ENCODE measurements at regions not wholly inside any gene's neighbourhood (a gene's known extent, or its start where the extent isn't known, plus 50 kb on each side); places are given as distances from the start of the nearest gene placed in this dataset.

- no peaks in the 10 kb centered on the region for H3K36me3 Mint-ChIP-seq (ENCODE audit: low read depth)
- H3K27me3 Mint-ChIP-seq (ENCODE audit: insufficient read depth): no peaks in the 10 kb centered on the region
- no peak overlapping the region for H3K4me3 Mint-ChIP-seq
- no peaks in the 10 kb centered on the region for H3K4me1 Mint-ChIP-seq (ENCODE audit: low read depth)
- H3K9me3 Mint-ChIP-seq: no peaks in the 10 kb centered on the region
- intact Hi-C loops (cut with micrococcal nuclease): no loop called here
- no peak overlapping the region for H3K27ac Mint-ChIP-seq
- no peak for DNase-seq (ENCODE audit: low spot score)
Measured at GRCh38 chr7:88700725-88701124, 58.8 kb upstream of the ZNF804B start.

DNA sequence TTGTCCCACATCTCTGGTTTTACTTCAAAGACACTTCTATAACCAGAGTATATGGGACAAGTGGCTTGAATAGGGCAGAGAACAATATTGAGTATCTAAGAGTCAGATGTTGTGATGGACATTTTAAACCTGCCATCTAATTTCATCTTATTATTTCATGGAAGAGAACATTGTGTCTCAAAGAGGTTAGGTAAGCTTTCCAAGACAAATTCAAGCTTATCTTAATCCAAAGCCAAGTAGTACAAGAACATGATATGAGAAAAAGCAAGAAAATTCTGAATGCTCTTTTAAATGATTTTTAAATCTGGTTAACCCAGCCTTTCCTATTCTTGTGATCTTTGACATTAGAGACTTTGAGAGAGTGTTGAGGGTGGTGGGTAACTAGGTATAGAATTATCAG lies 65.3 kb upstream of the ZNF804B start:
- Mint-ChIP-seq H3K4me1 (ENCODE audit: low read depth) (no peaks in the 10 kb centered on the region), H3K36me3 (ENCODE audit: low read depth) (no peaks in the 10 kb centered on the region), H3K9me3 (no peaks in the 10 kb centered on the region), H3K27me3 (ENCODE audit: insufficient read depth) (no peaks in the 10 kb centered on the region), H3K4me3 (no peak overlapping the region), H3K27ac (no peak overlapping the region)
- no peak for DNase-seq (ENCODE audit: low spot score)
- intact Hi-C loops (cut with micrococcal nuclease): no loop called here

DNA sequence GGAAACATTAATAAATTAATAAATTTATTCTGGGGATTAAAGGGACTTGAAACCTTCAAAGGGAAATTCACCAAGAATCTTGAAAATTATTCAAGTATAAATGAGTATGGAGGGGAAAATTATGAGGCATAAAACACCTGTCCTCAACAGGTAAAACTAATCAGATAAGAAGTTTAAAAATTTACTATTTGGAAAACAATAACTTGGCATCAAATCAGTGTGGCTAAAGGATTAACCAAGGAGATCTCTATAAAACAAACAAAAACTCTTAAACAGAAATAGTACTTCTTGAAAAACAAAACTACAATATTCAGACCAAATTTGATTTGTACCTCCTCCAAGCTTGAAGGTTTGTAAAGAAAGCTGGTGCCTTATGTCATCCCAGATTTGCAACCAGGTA lies 66.4 kb upstream of the ZNF804B start:
- H3K27ac Mint-ChIP-seq: no peak overlapping the region
- no peak for DNase-seq (ENCODE audit: low spot score)
- H3K4me1 Mint-ChIP-seq (ENCODE audit: low read depth): no peaks in the 10 kb centered on the region
- no peaks in the 10 kb centered on the region for H3K36me3 Mint-ChIP-seq (ENCODE audit: low read depth)
- intact Hi-C loops (cut with micrococcal nuclease): no loop called here
- H3K9me3 Mint-ChIP-seq: no peaks in the 10 kb centered on the region
- no peaks in the 10 kb centered on the region for H3K27me3 Mint-ChIP-seq (ENCODE audit: insufficient read depth)
- no peak overlapping the region for H3K4me3 Mint-ChIP-seq

DNA sequence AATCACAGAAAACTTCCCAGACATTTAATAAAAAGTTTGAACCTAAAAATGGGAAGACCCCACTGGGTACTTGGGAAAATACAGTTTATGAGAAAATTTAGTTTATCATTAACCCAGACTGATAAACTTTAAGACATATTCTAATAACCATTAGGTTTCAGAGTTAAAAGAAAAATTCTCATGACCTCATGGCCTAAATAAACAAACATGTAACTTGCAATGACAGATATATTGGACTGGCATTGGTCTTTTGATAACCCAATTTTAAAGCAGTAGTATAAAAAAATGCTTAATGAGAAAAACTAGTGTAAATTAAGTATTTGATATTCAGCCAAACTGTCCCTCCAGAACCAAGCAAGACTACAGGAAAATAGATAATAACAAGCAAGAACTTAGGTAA lies 67.0 kb upstream of the ZNF804B start:
- Mint-ChIP-seq H3K4me3 (no peak overlapping the region), H3K27ac (no peak overlapping the region), H3K4me1 (ENCODE audit: low read depth) (no peaks in the 10 kb centered on the region), H3K27me3 (ENCODE audit: insufficient read depth) (no peaks in the 10 kb centered on the region), H3K9me3 (no peaks in the 10 kb centered on the region), H3K36me3 (ENCODE audit: low read depth) (no peaks in the 10 kb centered on the region)
- no peak for DNase-seq (ENCODE audit: low spot score)
- intact Hi-C loops (cut with micrococcal nuclease): no loop called here

DNA sequence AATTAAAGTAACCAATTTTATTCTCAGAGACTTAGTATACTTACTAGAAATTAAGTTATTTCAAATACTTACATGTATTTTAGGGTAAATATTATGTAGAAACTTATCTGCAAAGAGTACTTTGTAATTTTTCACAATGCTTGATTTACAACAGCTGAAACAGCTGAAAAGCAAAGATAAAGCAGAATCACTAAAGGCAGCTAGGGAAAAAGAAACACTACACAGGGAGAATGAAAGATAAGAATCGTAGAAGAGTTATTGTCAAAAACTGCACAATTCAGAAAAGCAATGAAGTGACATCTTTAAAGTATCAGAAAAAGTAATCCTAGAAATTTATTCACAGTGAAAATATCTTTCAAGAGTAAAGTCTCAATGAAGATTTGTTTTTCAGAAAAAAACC lies 69.7 kb upstream of the ZNF804B start:
- H3K36me3 Mint-ChIP-seq (ENCODE audit: low read depth): no peaks in the 10 kb centered on the region
- no peak overlapping the region for H3K27ac Mint-ChIP-seq
- no peak for DNase-seq (ENCODE audit: low spot score)
- H3K9me3 Mint-ChIP-seq: no peaks in the 10 kb centered on the region
- H3K27me3 Mint-ChIP-seq (ENCODE audit: insufficient read depth): no peaks in the 10 kb centered on the region
- intact Hi-C loops (cut with micrococcal nuclease): no loop called here
- H3K4me1 Mint-ChIP-seq (ENCODE audit: low read depth): no peaks in the 10 kb centered on the region
- H3K4me3 Mint-ChIP-seq: no peak overlapping the region

DNA sequence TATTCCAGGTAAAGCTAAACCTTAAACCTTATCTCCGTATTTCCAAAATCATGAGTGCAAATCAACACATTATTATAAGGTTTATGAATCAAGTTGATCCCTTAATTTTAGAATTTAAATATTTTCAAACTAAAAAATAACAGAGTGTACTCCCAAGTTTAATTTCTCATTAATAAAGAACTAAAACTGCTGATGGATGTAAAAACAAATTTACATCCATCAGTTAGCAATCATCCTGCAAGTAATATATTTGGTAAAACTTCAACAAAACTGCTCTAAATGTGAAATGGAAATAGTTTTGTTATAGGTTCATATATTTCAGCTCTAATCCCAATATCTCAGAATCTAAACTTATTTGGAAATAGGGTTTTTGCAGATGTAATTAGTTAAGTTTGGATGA lies 71.3 kb upstream of the ZNF804B start:
- no peaks in the 10 kb centered on the region for H3K4me1 Mint-ChIP-seq (ENCODE audit: low read depth)
- no peaks in the 10 kb centered on the region for H3K36me3 Mint-ChIP-seq (ENCODE audit: low read depth)
- intact Hi-C loops (cut with micrococcal nuclease): no loop called here
- H3K27me3 Mint-ChIP-seq (ENCODE audit: insufficient read depth): no peaks in the 10 kb centered on the region
- no peaks in the 10 kb centered on the region for H3K9me3 Mint-ChIP-seq
- H3K27ac Mint-ChIP-seq: no peak overlapping the region
- DNase-seq (ENCODE audit: low spot score): no peak
- no peak overlapping the region for H3K4me3 Mint-ChIP-seq

GRCh38 chr7:88686468-88687229 lies 72.9 kb upstream of the ZNF804B start:
- intact Hi-C loops (cut with micrococcal nuclease): no loop called here
- H3K36me3 Mint-ChIP-seq (ENCODE audit: low read depth): no peaks in the 10 kb centered on the region
- no peak overlapping the region for H3K27ac Mint-ChIP-seq
- H3K27me3 Mint-ChIP-seq (ENCODE audit: insufficient read depth): no peaks in the 10 kb centered on the region
- H3K4me3 Mint-ChIP-seq: no peak overlapping the region
- DNase-seq (ENCODE audit: low spot score): no peak
- no peaks in the 10 kb centered on the region for H3K4me1 Mint-ChIP-seq (ENCODE audit: low read depth)
- no peaks in the 10 kb centered on the region for H3K9me3 Mint-ChIP-seq

DNA sequence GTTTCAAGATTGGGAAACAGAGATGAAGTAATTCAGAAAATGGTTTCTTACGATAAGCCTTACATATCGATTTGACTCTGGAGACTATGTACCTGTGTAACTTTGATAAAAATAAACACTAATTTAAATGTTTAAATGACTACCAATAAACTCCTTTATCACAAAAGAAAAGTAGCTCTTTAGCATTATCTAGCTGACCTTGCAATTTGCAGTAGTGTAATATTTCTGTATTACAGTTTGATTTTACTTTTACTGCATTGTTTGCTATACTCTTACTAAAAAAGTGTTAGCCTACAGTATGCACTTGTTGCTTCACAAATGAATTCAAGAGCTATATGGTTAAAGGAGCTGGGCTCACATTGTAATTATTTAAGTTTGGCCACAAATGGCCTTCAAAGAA lies 77.8 kb upstream of the ZNF804B start:
- Mint-ChIP-seq H3K4me1 (ENCODE audit: low read depth) (no peaks in the 10 kb centered on the region), H3K27ac (no peak overlapping the region), H3K36me3 (ENCODE audit: low read depth) (no peaks in the 10 kb centered on the region), H3K27me3 (ENCODE audit: insufficient read depth) (no peaks in the 10 kb centered on the region), H3K4me3 (no peak overlapping the region), H3K9me3 (no peaks in the 10 kb centered on the region)
- intact Hi-C loops (cut with micrococcal nuclease): no loop called here
- no peak for DNase-seq (ENCODE audit: low spot score)

GRCh38 chr7:88670536-88670935 lies 89.0 kb upstream of the ZNF804B start:
- H3K27me3 Mint-ChIP-seq (ENCODE audit: insufficient read depth): no peaks in the 10 kb centered on the region
- H3K27ac Mint-ChIP-seq: no peak overlapping the region
- no peaks in the 10 kb centered on the region for H3K4me1 Mint-ChIP-seq (ENCODE audit: low read depth)
- H3K4me3 Mint-ChIP-seq: no peak overlapping the region
- H3K36me3 Mint-ChIP-seq (ENCODE audit: low read depth): no peaks in the 10 kb centered on the region
- no peak for DNase-seq (ENCODE audit: low spot score)
- intact Hi-C loops (cut with micrococcal nuclease): no loop called here
- H3K9me3 Mint-ChIP-seq: no peaks in the 10 kb centered on the region

- DNase-seq (ENCODE audit: low spot score): no peak
- no peaks in the 10 kb centered on the region for H3K36me3 Mint-ChIP-seq (ENCODE audit: low read depth)
- H3K27ac Mint-ChIP-seq: no peak overlapping the region
- H3K27me3 Mint-ChIP-seq (ENCODE audit: insufficient read depth): no peaks in the 10 kb centered on the region
- intact Hi-C loops (cut with micrococcal nuclease): no loop called here
- no peak overlapping the region for H3K4me3 Mint-ChIP-seq
- no peaks in the 10 kb centered on the region for H3K4me1 Mint-ChIP-seq (ENCODE audit: low read depth)
- H3K9me3 Mint-ChIP-seq: no peaks in the 10 kb centered on the region
Measured at GRCh38 chr7:88669913-88670312, 89.6 kb upstream of the ZNF804B start.

- Mint-ChIP-seq H3K27ac (no peak overlapping the region), H3K36me3 (ENCODE audit: low read depth) (no peaks in the 10 kb centered on the region), H3K9me3 (no peaks in the 10 kb centered on the region), H3K27me3 (ENCODE audit: insufficient read depth) (no peaks in the 10 kb centered on the region), H3K4me3 (no peak overlapping the region), H3K4me1 (ENCODE audit: low read depth) (no peaks in the 10 kb centered on the region)
- no peak for DNase-seq (ENCODE audit: low spot score)
- intact Hi-C loops (cut with micrococcal nuclease): no loop called here
Measured at GRCh38 chr7:88668591-88668990, 90.9 kb upstream of the ZNF804B start.

DNA sequence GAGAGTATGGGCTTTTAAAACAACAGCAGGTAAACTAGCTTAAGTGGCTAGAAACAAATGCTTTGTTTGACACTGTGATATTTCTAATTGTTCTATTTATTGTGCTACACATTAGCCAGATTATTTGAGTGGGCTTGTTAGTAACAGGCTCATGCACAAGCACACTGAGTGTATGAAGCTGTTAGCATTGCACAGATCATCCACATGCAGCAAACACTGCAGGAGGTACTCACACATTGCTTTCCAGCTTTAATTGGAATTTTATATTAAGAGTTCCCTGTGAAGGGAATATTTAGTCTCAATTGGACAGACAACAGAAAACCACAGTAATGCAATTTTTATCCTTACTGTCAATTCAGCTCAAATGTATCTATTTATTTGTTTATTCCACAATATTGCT lies 92.9 kb upstream of the ZNF804B start:
- no peak for DNase-seq (ENCODE audit: low spot score)
- H3K27me3 Mint-ChIP-seq (ENCODE audit: insufficient read depth): no peaks in the 10 kb centered on the region
- H3K36me3 Mint-ChIP-seq (ENCODE audit: low read depth): no peaks in the 10 kb centered on the region
- intact Hi-C loops (cut with micrococcal nuclease): no loop called here
- H3K4me1 Mint-ChIP-seq (ENCODE audit: low read depth): no peaks in the 10 kb centered on the region
- H3K9me3 Mint-ChIP-seq: no peaks in the 10 kb centered on the region
- H3K4me3 Mint-ChIP-seq: no peak overlapping the region
- no peak overlapping the region for H3K27ac Mint-ChIP-seq

GRCh38 chr7:88665892-88666514 lies 93.5 kb upstream of the ZNF804B start:
- Mint-ChIP-seq H3K4me3 (no peak overlapping the region), H3K27ac (no peak overlapping the region), H3K27me3 (ENCODE audit: insufficient read depth) (no peaks in the 10 kb centered on the region), H3K9me3 (no peaks in the 10 kb centered on the region), H3K4me1 (ENCODE audit: low read depth) (no peaks in the 10 kb centered on the region), H3K36me3 (ENCODE audit: low read depth) (no peaks in the 10 kb centered on the region)
- intact Hi-C loops (cut with micrococcal nuclease): no loop called here
- no peak for DNase-seq (ENCODE audit: low spot score)

Measured in activated T-helper 1 cell treated with anti-CD3 and anti-CD28 coated beads, Interleukin-12 subunit alpha, Interleukin-12 subunit beta, Interleukin-2, Interleukin-4 antibody, amounts not matched to agents 30 ng/mL and 10 ng/mL and 1 ng/mL, durations not matched to agents 14 hours and 24 hours and 36 hours (primary cell).